Caco-2 (cell line): ENCODE measurements at regions not wholly inside any gene's neighbourhood (a gene's known extent, or its start where the extent isn't known, plus 50 kb on each side); places are given as distances from the start of the nearest gene placed in this dataset.

Experiments used
- BruUV-seq: library from RNA; stranded (reverse); fragments of 400-500 nt; replicated peaks from 2 replicates; lab custom pipeline; 2021; lab: Mats Ljungman, UMichigan
- CTCF ChIA-PET: fragments of 300-600 bp; sonication (Branson Sonifier 250); formaldehyde crosslinking; loops from one replicate; lab custom pipeline; 2022; ENCODE audit warnings: antibody characterized with exemption; lab: Charles Lee
- POLR2A ChIA-PET: fragments of 300-600 bp; sonication (Branson Sonifier 250); formaldehyde crosslinking; loops from one replicate; lab custom pipeline; 2022; ENCODE audit warnings: antibody characterized with exemption; lab: Charles Lee
- DNase-seq, 2 experiments: peaks; one replicate each; pipeline versions ENCODE4 v3.0.0 to v3.0.0-alpha.2; 2020 to 2022
- H3K27me3 ChIP-seq: replicated peaks from 2 replicates; pipeline ENCODE4 v1.6.0; 2011; ENCODE audit warnings: low read length; ENCODE audit not compliant: control insufficient read depth, insufficient read depth
- H3K36me3 ChIP-seq: 2 replicates; pipeline ENCODE4 v1.5.1; 2011; ENCODE audit warnings: low read length; ENCODE audit not compliant: control insufficient read depth, insufficient read depth
- H3K4me1 ChIP-seq: fragments of 250-450 bp; sonication (Bioruptor Pico); 2 replicates; pipeline ENCODE4 v1.5.1; 2020; ENCODE audit warnings: mild to moderate bottlenecking
- H3K4me3 ChIP-seq: 2 replicates; pipeline ENCODE4 v1.5.1; 2011; ENCODE audit warnings: low read depth, mild to moderate bottlenecking, control low read depth, low read length
- H3K9me3 ChIP-seq: fragments of 250-450 bp; sonication (Bioruptor Pico); 2 replicates; pipeline ENCODE4 v1.5.1; 2020; ENCODE audit warnings: mild to moderate bottlenecking, moderate library complexity
- H3K27ac Mint-ChIP-seq: one replicate; pipeline ENCODE4 v1.8.0; 2022; ENCODE audit warnings: mixed read lengths; ENCODE audit not compliant: unreplicated experiment
- H3K27me3 Mint-ChIP-seq: one replicate; pipeline ENCODE4 v1.8.0; 2022; ENCODE audit warnings: mixed read lengths; ENCODE audit not compliant: insufficient read depth, unreplicated experiment
- H3K36me3 Mint-ChIP-seq: one replicate; pipeline ENCODE4 v1.8.0; 2022; ENCODE audit warnings: mild to moderate bottlenecking, mixed read lengths; ENCODE audit not compliant: insufficient read depth, unreplicated experiment
- H3K4me1 Mint-ChIP-seq: one replicate; pipeline ENCODE4 v1.8.0; 2022; ENCODE audit warnings: low read depth, mixed read lengths; ENCODE audit not compliant: unreplicated experiment
- H3K4me3 Mint-ChIP-seq: one replicate; pipeline ENCODE4 v1.8.0; 2022; ENCODE audit warnings: mild to moderate bottlenecking, moderate library complexity, mixed read lengths; ENCODE audit not compliant: unreplicated experiment
- H3K9me3 Mint-ChIP-seq: one replicate; pipeline ENCODE4 v1.8.0; 2022; ENCODE audit warnings: mixed read lengths; ENCODE audit not compliant: unreplicated experiment
- CTCF ChIP-seq, 2 experiments: fragments of 200-600 bp in 1 of 2; IDR thresholded peaks; 1 replicate in 1 of 2; 2 replicates in 1 of 2; pipeline versions ENCODE4 v1.5.1 to v1.8.0; 2011 to 2022; ENCODE audit warnings: antibody characterized with exemption in 1 of 2, control low read depth in 1 of 2, inconsistent platforms in 1 of 2, low read depth in 1 of 2, low read length in 1 of 2, mild to moderate bottlenecking in 1 of 2, moderate library complexity in 1 of 2; ENCODE audit not compliant: insufficient read depth in 1 of 2, severe bottlenecking in 1 of 2, unreplicated experiment in 1 of 2
- intact Hi-C: fragments of 100-400 bp; cut with micrococcal nuclease; formaldehyde crosslinking; loops from one replicate; pipeline ENCODE4 v1.10.0; 2022; ENCODE audit not compliant: unreplicated experiment

- Histone ChIP-seq H3K4me1 (peaks cover 27% of the 10 kb centered on the region), H3K36me3 (no peaks in the 10 kb centered on the region), H3K4me3 (no peak overlapping the region), H3K9me3 (peaks cover 16% of the 10 kb centered on the region), H3K27me3 (no peaks in the 10 kb centered on the region)
- Mint-ChIP-seq H3K27me3 (no peaks in the 10 kb centered on the region), H3K36me3 (peaks cover 4% of the 10 kb centered on the region), H3K9me3 (peaks cover 10% of the 10 kb centered on the region), H3K27ac (no peak overlapping the region), H3K4me1 (peaks cover 37% of the 10 kb centered on the region), H3K4me3 (no peak overlapping the region)
- no peak for TF ChIP-seq CTCF (IDR thresholded peaks at IDR 0.05; ENCODE audit: insufficient read depth in 1 of 2, low read depth in 1 of 2, low read length in 1 of 2, severe bottlenecking in 1 of 2, unreplicated experiment in 1 of 2)
- intact Hi-C loops: no loop called here
- DNase-seq: no peak
- POLR2A ChIA-PET: no interaction called here
- BruUV-seq: no TSS peak
- CTCF ChIA-PET: no interaction called here
These were observed 205.7 kb downstream of the TOMM20 start for GRCh38 chr1:234922987-234923386.

GRCh38 chr1:234921266-234922062 lies 207.2 kb downstream of the TOMM20 start:
- POLR2A ChIA-PET: interaction anchor here (0.5 kb wide), 1 partner anchor 238 kb away, joined by 3 read pairs; no protein-coding TSS in a partner anchor
- no peaks in the 10 kb centered on the region for H3K36me3 Mint-ChIP-seq
- CTCF ChIA-PET: no interaction called here
- H3K27ac Mint-ChIP-seq: no peak overlapping the region
- no TSS peak for BruUV-seq
- Histone ChIP-seq H3K27me3 (no peaks in the 10 kb centered on the region), H3K4me3 (no peak overlapping the region), H3K9me3 (peaks cover 16% of the 10 kb centered on the region), H3K36me3 (no peaks in the 10 kb centered on the region), H3K4me1 (peaks cover 16% of the 10 kb centered on the region)
- no peak overlapping the region for H3K4me3 Mint-ChIP-seq
- H3K27me3 Mint-ChIP-seq: no peaks in the 10 kb centered on the region
- TF ChIP-seq CTCF (IDR thresholded peaks at IDR 0.05; ENCODE audit: insufficient read depth in 1 of 2, low read depth in 1 of 2, low read length in 1 of 2, severe bottlenecking in 1 of 2, unreplicated experiment in 1 of 2): no peak
- H3K9me3 Mint-ChIP-seq: peaks cover 10% of the 10 kb centered on the region
- peaks cover 35% of the 10 kb centered on the region for H3K4me1 Mint-ChIP-seq
- DNase-seq: no peak
- intact Hi-C loops: no loop called here

- peaks cover 9% of the 10 kb centered on the region for H3K4me1 ChIP-seq
- H3K9me3 ChIP-seq: peaks cover 16% of the 10 kb centered on the region
- CTCF ChIA-PET: no interaction called here
- TF ChIP-seq CTCF (IDR thresholded peaks at IDR 0.05; ENCODE audit: insufficient read depth in 1 of 2, low read depth in 1 of 2, low read length in 1 of 2, severe bottlenecking in 1 of 2, unreplicated experiment in 1 of 2): no peak
- Mint-ChIP-seq H3K27me3 (no peaks in the 10 kb centered on the region), H3K36me3 (no peaks in the 10 kb centered on the region), H3K4me1 (peaks cover 29% of the 10 kb centered on the region), H3K4me3 (no peak overlapping the region), H3K27ac (no peak overlapping the region), H3K9me3 (peaks cover 10% of the 10 kb centered on the region)
- POLR2A ChIA-PET: no interaction called here
- no peaks in the 10 kb centered on the region for H3K36me3 ChIP-seq
- no peaks in the 10 kb centered on the region for H3K27me3 ChIP-seq
- no peak overlapping the region for H3K4me3 ChIP-seq
- no peak for DNase-seq
- intact Hi-C loops: no loop called here
- no TSS peak for BruUV-seq
These were observed 207.8 kb downstream of the TOMM20 start for GRCh38 chr1:234920843-234921140.
